ENCODE measurements at regions not wholly inside any gene's neighbourhood (a gene's known extent, or its start where the extent isn't known, plus 50 kb on each side); places are given as distances from the start of the nearest gene placed in this dataset.

DNA sequence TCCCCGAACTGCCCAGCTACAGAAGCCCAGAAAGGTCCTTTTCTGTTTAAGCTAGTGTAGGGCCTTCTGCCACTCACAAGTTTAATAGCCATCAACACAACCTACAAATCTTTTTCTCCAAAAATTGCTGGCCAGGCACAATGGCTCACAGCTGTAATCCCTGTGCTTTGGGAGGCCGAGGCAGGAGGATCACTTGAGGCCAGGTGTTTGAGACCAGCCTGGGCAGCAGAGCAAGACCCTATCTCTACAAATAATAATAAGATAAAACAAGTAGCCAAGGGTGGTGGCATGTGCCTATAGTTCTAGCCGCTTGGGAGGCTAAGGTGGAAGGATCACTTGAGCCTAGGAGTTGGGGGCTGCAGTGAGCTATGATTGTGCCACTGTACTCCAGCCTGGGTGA lies 176.4 kb downstream of the HSD17B3 start:
- TF ChIP-seq EZH2 (IDR thresholded peaks at IDR 0.05; ENCODE audit: borderline replicate concordance, insufficient read depth, low read length, poor library complexity, severe bottlenecking), result no peak
- TF ChIP-seq CTCF (IDR thresholded peaks at IDR 0.05; ENCODE audit: poor library complexity, severe bottlenecking), result no peak
- no peak for TF ChIP-seq EP300 (conservative IDR thresholded peaks at IDR 0.05; ENCODE audit: poor library complexity, severe bottlenecking)

All from neural cell (in vitro differentiated cells).